WTC11 (cell line): ENCODE measurements at regions not wholly inside any gene's neighbourhood (a gene's known extent, or its start where the extent isn't known, plus 50 kb on each side); places are given as distances from the start of the nearest gene placed in this dataset.

Experiments
- ATAC-seq: fragments of 200-7000 bp; cut with Tn5 transposase; 2 replicates; pipeline ENCODE4 v1.10.0; 2021; ENCODE audit warnings: mild to moderate bottlenecking, moderate library complexity
- CTCF ChIA-PET: fragments of 300-600 bp; sonication (Branson Sonifier 250); formaldehyde crosslinking; loops from one replicate; lab custom pipeline; 2021; ENCODE audit warnings: antibody characterized with exemption; lab: Charles Lee
- POLR2A ChIA-PET: fragments of 350-600 bp; sonication (Branson Sonifier 250); formaldehyde crosslinking; loops from one replicate; lab custom pipeline; 2021; ENCODE audit warnings: antibody characterized with exemption; lab: Charles Lee
- DNase-seq: peaks from one replicate; pipeline ENCODE4 v3.0.0; 2021; ENCODE audit warnings: low spot score
- H3K27ac Mint-ChIP-seq: 2 replicates; pipeline ENCODE4 v1.8.0; 2021; ENCODE audit warnings: mixed read lengths
- H3K27me3 Mint-ChIP-seq: 2 replicates; pipeline ENCODE4 v1.8.0; 2021; ENCODE audit warnings: low read depth, mild to moderate bottlenecking, moderate library complexity, mixed read lengths
- H3K36me3 Mint-ChIP-seq: 2 replicates; pipeline ENCODE4 v1.8.0; 2021; ENCODE audit warnings: mixed read lengths
- H3K4me1 Mint-ChIP-seq: 2 replicates; pipeline ENCODE4 v1.8.0; 2022; ENCODE audit warnings: mixed read lengths
- H3K4me3 Mint-ChIP-seq: 2 replicates; pipeline ENCODE4 v1.8.0; 2021; ENCODE audit warnings: mild to moderate bottlenecking, moderate library complexity, mixed read lengths
- H3K9me3 Mint-ChIP-seq: 2 replicates; pipeline ENCODE4 v1.8.0; 2021; ENCODE audit warnings: mixed read lengths
- AFF4 ChIP-seq: sonication (generic); formaldehyde crosslinking; IDR thresholded peaks from 2 replicates; pipeline ENCODE4 v1.8.1; 2023; ENCODE audit warnings: mild to moderate bottlenecking, missing genetic modification reagents, borderline replicate concordance
- ATF6 ChIP-seq: sonication (generic); formaldehyde crosslinking; IDR thresholded peaks from 2 replicates; pipeline ENCODE4 v1.8.1; 2023; ENCODE audit warnings: mild to moderate bottlenecking, missing genetic modification reagents
- CREB1 ChIP-seq: sonication (generic); formaldehyde crosslinking; IDR thresholded peaks from 2 replicates; pipeline ENCODE4 v1.8.0; 2023; ENCODE audit warnings: mild to moderate bottlenecking, missing genetic modification reagents
- FOXJ3 ChIP-seq: sonication (generic); formaldehyde crosslinking; IDR thresholded peaks from 2 replicates; pipeline ENCODE4 v1.9.0; 2021; ENCODE audit warnings: missing genetic modification reagents, mild to moderate bottlenecking, borderline replicate concordance
- GABPB1 ChIP-seq: sonication (generic); formaldehyde crosslinking; IDR thresholded peaks from 2 replicates; pipeline ENCODE4 v1.8.1; 2023; ENCODE audit warnings: mild to moderate bottlenecking, missing genetic modification reagents
- OVOL2 ChIP-seq: fragments of 250-450 bp; sonication (Bioruptor Pico); IDR thresholded peaks from 2 replicates; pipeline ENCODE4 v1.9.0; 2021; ENCODE audit warnings: mild to moderate bottlenecking, borderline replicate concordance
- TCF7 ChIP-seq: sonication (generic); formaldehyde crosslinking; IDR thresholded peaks from 2 replicates; pipeline ENCODE4 v1.8.0; 2022; ENCODE audit warnings: mild to moderate bottlenecking, low read depth, missing genetic modification reagents, moderate library complexity
- USF1 ChIP-seq: sonication (generic); formaldehyde crosslinking; IDR thresholded peaks from 2 replicates; pipeline ENCODE4 v1.8.0; 2022; ENCODE audit warnings: mild to moderate bottlenecking, missing genetic modification reagents
- ZNF232 ChIP-seq: sonication (generic); formaldehyde crosslinking; IDR thresholded peaks from 2 replicates; pipeline ENCODE4 v1.8.0; 2022; ENCODE audit warnings: mild to moderate bottlenecking, missing genetic modification reagents
- ZNF396 ChIP-seq: fragments of 250-450 bp; sonication (Bioruptor Pico); IDR thresholded peaks from 2 replicates; pipeline ENCODE4 v1.8.0; 2021; ENCODE audit warnings: mild to moderate bottlenecking, moderate library complexity, borderline replicate concordance
- TF ChIP-seq, protein P1 (sequence below): fragments of 250-450 bp; sonication (Bioruptor Pico); IDR thresholded peaks from 2 replicates; pipeline ENCODE4 v1.9.0; 2021; ENCODE audit warnings: mild to moderate bottlenecking
- TF ChIP-seq, protein P2 (sequence below): sonication (generic); formaldehyde crosslinking; conservative IDR thresholded peaks from 2 replicates; pipeline ENCODE4 v1.8.1; 2022; ENCODE audit warnings: mild to moderate bottlenecking, missing genetic modification reagents
- TF ChIP-seq, protein P3 (sequence below): fragments of 250-450 bp; sonication (Bioruptor Pico); IDR thresholded peaks from 2 replicates; pipeline ENCODE4 v1.8.0; 2021; ENCODE audit warnings: mild to moderate bottlenecking
- TF ChIP-seq, protein P4 (sequence below): sonication (generic); formaldehyde crosslinking; conservative IDR thresholded peaks from 2 replicates; pipeline ENCODE4 v1.8.1; 2023; ENCODE audit warnings: mild to moderate bottlenecking, low read depth, missing genetic modification reagents, moderate library complexity

DNA sequence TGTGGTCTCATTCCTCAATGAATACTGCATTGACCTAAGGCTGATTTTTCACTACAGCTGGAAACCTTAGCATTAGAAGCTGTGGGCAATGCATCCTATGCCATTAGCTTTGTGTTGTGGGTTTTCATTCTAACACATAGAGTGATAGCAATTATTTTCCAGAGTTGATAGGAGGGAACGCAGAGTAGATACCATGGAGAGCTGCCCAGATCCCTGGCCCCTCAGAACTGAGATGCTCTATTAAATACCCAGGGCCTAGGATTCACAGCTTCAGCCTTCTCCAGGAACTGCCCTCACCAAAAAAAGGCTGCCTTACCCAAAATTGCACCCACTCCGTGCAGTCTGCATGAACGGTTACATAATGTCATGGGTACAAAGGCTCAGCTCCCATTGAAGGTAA lies 444.4 kb downstream of the SUCLA2 start (continued):
- TF ChIP-seq GABPB1 (no peak), AFF4 (no peak), ZNF232 (no peak), ATF6 (CRISPR knock-in tag) (no peak)
- TF ChIP-seq, protein P1, sequence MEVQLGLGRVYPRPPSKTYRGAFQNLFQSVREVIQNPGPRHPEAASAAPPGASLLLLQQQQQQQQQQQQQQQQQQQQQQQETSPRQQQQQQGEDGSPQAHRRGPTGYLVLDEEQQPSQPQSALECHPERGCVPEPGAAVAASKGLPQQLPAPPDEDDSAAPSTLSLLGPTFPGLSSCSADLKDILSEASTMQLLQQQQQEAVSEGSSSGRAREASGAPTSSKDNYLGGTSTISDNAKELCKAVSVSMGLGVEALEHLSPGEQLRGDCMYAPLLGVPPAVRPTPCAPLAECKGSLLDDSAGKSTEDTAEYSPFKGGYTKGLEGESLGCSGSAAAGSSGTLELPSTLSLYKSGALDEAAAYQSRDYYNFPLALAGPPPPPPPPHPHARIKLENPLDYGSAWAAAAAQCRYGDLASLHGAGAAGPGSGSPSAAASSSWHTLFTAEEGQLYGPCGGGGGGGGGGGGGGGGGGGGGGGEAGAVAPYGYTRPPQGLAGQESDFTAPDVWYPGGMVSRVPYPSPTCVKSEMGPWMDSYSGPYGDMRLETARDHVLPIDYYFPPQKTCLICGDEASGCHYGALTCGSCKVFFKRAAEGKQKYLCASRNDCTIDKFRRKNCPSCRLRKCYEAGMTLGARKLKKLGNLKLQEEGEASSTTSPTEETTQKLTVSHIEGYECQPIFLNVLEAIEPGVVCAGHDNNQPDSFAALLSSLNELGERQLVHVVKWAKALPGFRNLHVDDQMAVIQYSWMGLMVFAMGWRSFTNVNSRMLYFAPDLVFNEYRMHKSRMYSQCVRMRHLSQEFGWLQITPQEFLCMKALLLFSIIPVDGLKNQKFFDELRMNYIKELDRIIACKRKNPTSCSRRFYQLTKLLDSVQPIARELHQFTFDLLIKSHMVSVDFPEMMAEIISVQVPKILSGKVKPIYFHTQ (CRISPR knock-in tag), result no peak

- Mint-ChIP-seq H3K27ac (no peak overlapping the region), H3K36me3 (no peaks in the 10 kb centered on the region), H3K27me3 (no peaks in the 10 kb centered on the region), H3K4me1 (peaks cover 25% of the 10 kb centered on the region), H3K9me3 (no peaks in the 10 kb centered on the region), H3K4me3 (no peak overlapping the region)
- POLR2A ChIA-PET, result no interaction called here
- no peak for DNase-seq
- ATAC-seq, result no peak
- CTCF ChIA-PET, result no interaction called here
- TF ChIP-seq, protein P1 (CRISPR knock-in tag), result no peak
- no peak for TF ChIP-seq TCF7 (CRISPR knock-in tag)
- no peak for TF ChIP-seq CREB1 (CRISPR knock-in tag)
- TF ChIP-seq, protein P2, sequence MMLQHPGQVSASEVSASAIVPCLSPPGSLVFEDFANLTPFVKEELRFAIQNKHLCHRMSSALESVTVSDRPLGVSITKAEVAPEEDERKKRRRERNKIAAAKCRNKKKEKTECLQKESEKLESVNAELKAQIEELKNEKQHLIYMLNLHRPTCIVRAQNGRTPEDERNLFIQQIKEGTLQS, result no peak
- no peak for TF ChIP-seq USF1 (CRISPR knock-in tag)
- no peak for TF ChIP-seq ZNF396 (CRISPR knock-in tag)
- TF ChIP-seq FOXJ3, result no peak
- no peak for TF ChIP-seq OVOL2
- TF ChIP-seq, protein P3, sequence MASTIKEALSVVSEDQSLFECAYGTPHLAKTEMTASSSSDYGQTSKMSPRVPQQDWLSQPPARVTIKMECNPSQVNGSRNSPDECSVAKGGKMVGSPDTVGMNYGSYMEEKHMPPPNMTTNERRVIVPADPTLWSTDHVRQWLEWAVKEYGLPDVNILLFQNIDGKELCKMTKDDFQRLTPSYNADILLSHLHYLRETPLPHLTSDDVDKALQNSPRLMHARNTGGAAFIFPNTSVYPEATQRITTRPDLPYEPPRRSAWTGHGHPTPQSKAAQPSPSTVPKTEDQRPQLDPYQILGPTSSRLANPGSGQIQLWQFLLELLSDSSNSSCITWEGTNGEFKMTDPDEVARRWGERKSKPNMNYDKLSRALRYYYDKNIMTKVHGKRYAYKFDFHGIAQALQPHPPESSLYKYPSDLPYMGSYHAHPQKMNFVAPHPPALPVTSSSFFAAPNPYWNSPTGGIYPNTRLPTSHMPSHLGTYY, result no peak
- no peak for TF ChIP-seq ATF6 (CRISPR knock-in tag)
- TF ChIP-seq, protein P4, sequence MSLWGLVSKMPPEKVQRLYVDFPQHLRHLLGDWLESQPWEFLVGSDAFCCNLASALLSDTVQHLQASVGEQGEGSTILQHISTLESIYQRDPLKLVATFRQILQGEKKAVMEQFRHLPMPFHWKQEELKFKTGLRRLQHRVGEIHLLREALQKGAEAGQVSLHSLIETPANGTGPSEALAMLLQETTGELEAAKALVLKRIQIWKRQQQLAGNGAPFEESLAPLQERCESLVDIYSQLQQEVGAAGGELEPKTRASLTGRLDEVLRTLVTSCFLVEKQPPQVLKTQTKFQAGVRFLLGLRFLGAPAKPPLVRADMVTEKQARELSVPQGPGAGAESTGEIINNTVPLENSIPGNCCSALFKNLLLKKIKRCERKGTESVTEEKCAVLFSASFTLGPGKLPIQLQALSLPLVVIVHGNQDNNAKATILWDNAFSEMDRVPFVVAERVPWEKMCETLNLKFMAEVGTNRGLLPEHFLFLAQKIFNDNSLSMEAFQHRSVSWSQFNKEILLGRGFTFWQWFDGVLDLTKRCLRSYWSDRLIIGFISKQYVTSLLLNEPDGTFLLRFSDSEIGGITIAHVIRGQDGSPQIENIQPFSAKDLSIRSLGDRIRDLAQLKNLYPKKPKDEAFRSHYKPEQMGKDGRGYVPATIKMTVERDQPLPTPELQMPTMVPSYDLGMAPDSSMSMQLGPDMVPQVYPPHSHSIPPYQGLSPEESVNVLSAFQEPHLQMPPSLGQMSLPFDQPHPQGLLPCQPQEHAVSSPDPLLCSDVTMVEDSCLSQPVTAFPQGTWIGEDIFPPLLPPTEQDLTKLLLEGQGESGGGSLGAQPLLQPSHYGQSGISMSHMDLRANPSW (CRISPR knock-in tag), result no peak
These were observed 445.8 kb downstream of the SUCLA2 start for GRCh38 chr13:47555235-47555634.
